ENCODE measurements at regions not wholly inside any gene's neighbourhood (a gene's known extent, or its start where the extent isn't known, plus 50 kb on each side); places are given as distances from the start of the nearest gene placed in this dataset.

- 32% methylated on average over 4 of the region's 4 CpGs for WGBS (ENCODE audit: missing lambda C conversion rate)
- FAIRE-seq (no peak), DNase-seq (ENCODE audit: low read depth in 1 of 2, low spot score in 1 of 2) (no peak), ATAC-seq (no peak)
- Histone ChIP-seq H3K4me3 (no peak overlapping the region), H3K27ac (no peak overlapping the region), H3K4me1 (no peaks in the 10 kb centered on the region), H3K4me2 (no peak overlapping the region), H3K9me3 (no peaks in the 10 kb centered on the region)
- ChIA-PET CTCF (no interaction called here), POLR2A (no interaction called here)
- TF ChIP-seq CHD4 (IDR thresholded peaks at IDR 0.05; ENCODE audit: borderline replicate concordance), result no peak
- TF ChIP-seq TFCP2L1 (CRISPR knock-in tag; IDR thresholded peaks at IDR 0.05), result no peak
- TF ChIP-seq PBX3 (IDR thresholded peaks at IDR 0.05), result no peak
- TF ChIP-seq BCL3 (IDR thresholded peaks at IDR 0.05), result no peak
- TF ChIP-seq POLR2AphosphoS2 (conservative IDR thresholded peaks at IDR 0.05; ENCODE audit: low read length), result no peak
- no peak for TF ChIP-seq E2F6 (IDR thresholded peaks at IDR 0.05; ENCODE audit: borderline replicate concordance, low read depth)
- TF ChIP-seq HES2 (IDR thresholded peaks at IDR 0.05), result no peak
- no peak for TF ChIP-seq HDAC2 (IDR thresholded peaks at IDR 0.05)
- no peak for TF ChIP-seq EHMT2 (IDR thresholded peaks at IDR 0.05; ENCODE audit: low read depth)
- no peak for TF ChIP-seq MAFK (IDR thresholded peaks at IDR 0.05; ENCODE audit: partially characterized antibody)
- no peak for TF ChIP-seq MAZ (IDR thresholded peaks at IDR 0.05; ENCODE audit: borderline replicate concordance, low read depth, low read length)
- no peak for TF ChIP-seq ZNF302 (CRISPR knock-in tag; IDR thresholded peaks at IDR 0.05)
- TF ChIP-seq JUNB (IDR thresholded peaks at IDR 0.05), result no peak
- TF ChIP-seq CBX2 (IDR thresholded peaks at IDR 0.05; ENCODE audit: borderline replicate concordance, low read depth), result no peak
- no peak for TF ChIP-seq SREBF2 (IDR thresholded peaks at IDR 0.05)
- TF ChIP-seq, protein P1, sequence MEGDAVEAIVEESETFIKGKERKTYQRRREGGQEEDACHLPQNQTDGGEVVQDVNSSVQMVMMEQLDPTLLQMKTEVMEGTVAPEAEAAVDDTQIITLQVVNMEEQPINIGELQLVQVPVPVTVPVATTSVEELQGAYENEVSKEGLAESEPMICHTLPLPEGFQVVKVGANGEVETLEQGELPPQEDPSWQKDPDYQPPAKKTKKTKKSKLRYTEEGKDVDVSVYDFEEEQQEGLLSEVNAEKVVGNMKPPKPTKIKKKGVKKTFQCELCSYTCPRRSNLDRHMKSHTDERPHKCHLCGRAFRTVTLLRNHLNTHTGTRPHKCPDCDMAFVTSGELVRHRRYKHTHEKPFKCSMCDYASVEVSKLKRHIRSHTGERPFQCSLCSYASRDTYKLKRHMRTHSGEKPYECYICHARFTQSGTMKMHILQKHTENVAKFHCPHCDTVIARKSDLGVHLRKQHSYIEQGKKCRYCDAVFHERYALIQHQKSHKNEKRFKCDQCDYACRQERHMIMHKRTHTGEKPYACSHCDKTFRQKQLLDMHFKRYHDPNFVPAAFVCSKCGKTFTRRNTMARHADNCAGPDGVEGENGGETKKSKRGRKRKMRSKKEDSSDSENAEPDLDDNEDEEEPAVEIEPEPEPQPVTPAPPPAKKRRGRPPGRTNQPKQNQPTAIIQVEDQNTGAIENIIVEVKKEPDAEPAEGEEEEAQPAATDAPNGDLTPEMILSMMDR (IDR thresholded peaks at IDR 0.05), result no peak
These were observed 580.7 kb downstream of the RFPL4B start for GRCh38 chr6:112927641-112928320.

DNA sequence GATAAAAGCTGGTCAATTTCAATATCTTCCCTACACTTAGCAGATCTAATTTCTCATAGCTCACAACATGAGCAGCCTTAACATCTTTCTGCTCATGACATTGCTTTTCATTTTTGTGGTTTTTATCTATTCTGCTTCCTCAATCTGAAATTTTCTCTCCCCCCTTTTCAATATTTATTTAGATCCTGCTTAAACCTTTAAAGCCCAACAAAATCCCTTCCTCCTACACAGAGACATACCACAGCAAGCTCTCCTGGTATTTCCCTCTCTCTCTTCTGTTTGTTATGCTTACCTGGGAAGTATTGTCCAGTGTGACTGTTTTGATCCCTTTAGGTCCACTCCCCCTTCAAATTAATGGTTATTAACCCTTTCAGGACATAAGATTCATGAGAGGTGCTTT is 582.5 kb downstream of the RFPL4B start:
- Histone ChIP-seq H3K27ac (no peak overlapping the region), H3K9me3 (no peaks in the 10 kb centered on the region), H3K4me1 (no peaks in the 10 kb centered on the region), H3K4me2 (no peak overlapping the region), H3K4me3 (no peak overlapping the region)
- FAIRE-seq (no peak), DNase-seq (ENCODE audit: low read depth in 1 of 2, low spot score in 1 of 2) (no peak), ATAC-seq (no peak)
- CTCF ChIA-PET, result no interaction called here
- POLR2A ChIA-PET, result no interaction called here
- TF ChIP-seq PHF8 (IDR thresholded peaks at IDR 0.05; ENCODE audit: borderline replicate concordance, low read depth) (no peak), EHF (CRISPR knock-in tag; IDR thresholded peaks at IDR 0.05) (no peak), CEBPB (IDR thresholded peaks at IDR 0.05) (no peak), MAZ (IDR thresholded peaks at IDR 0.05; ENCODE audit: borderline replicate concordance, low read depth, low read length) (no peak), JUN (IDR thresholded peaks at IDR 0.05) (no peak), HDAC2 (IDR thresholded peaks at IDR 0.05) (no peak), RARB (CRISPR knock-in tag; IDR thresholded peaks at IDR 0.05) (no peak), RAD21 (conservative IDR thresholded peaks at IDR 0.05 in 1 of 2, IDR thresholded peaks at IDR 0.05 in 1 of 2) (no peak), POLR2AphosphoS2 (conservative IDR thresholded peaks at IDR 0.05; ENCODE audit: low read length) (no peak), TFCP2L1 (CRISPR knock-in tag; IDR thresholded peaks at IDR 0.05) (no peak), FOSL2 (IDR thresholded peaks at IDR 0.05) (no peak), FOSL2 (CRISPR knock-in tag; IDR thresholded peaks at IDR 0.05) (no peak), CBX8 (IDR thresholded peaks at IDR 0.05) (no peak), NPAS2 (CRISPR knock-in tag; IDR thresholded peaks at IDR 0.05; ENCODE audit: borderline replicate concordance) (no peak)
- TF ChIP-seq, protein P2, sequence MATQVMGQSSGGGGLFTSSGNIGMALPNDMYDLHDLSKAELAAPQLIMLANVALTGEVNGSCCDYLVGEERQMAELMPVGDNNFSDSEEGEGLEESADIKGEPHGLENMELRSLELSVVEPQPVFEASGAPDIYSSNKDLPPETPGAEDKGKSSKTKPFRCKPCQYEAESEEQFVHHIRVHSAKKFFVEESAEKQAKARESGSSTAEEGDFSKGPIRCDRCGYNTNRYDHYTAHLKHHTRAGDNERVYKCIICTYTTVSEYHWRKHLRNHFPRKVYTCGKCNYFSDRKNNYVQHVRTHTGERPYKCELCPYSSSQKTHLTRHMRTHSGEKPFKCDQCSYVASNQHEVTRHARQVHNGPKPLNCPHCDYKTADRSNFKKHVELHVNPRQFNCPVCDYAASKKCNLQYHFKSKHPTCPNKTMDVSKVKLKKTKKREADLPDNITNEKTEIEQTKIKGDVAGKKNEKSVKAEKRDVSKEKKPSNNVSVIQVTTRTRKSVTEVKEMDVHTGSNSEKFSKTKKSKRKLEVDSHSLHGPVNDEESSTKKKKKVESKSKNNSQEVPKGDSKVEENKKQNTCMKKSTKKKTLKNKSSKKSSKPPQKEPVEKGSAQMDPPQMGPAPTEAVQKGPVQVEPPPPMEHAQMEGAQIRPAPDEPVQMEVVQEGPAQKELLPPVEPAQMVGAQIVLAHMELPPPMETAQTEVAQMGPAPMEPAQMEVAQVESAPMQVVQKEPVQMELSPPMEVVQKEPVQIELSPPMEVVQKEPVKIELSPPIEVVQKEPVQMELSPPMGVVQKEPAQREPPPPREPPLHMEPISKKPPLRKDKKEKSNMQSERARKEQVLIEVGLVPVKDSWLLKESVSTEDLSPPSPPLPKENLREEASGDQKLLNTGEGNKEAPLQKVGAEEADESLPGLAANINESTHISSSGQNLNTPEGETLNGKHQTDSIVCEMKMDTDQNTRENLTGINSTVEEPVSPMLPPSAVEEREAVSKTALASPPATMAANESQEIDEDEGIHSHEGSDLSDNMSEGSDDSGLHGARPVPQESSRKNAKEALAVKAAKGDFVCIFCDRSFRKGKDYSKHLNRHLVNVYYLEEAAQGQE (IDR thresholded peaks at IDR 0.05), result no peak
- TF ChIP-seq, protein P1 (IDR thresholded peaks at IDR 0.05), result no peak

All from A549 (cell line).